ENCODE measurements at regions not wholly inside any gene's neighbourhood (a gene's known extent, or its start where the extent isn't known, plus 50 kb on each side); places are given as distances from the start of the nearest gene placed in this dataset.

DNA sequence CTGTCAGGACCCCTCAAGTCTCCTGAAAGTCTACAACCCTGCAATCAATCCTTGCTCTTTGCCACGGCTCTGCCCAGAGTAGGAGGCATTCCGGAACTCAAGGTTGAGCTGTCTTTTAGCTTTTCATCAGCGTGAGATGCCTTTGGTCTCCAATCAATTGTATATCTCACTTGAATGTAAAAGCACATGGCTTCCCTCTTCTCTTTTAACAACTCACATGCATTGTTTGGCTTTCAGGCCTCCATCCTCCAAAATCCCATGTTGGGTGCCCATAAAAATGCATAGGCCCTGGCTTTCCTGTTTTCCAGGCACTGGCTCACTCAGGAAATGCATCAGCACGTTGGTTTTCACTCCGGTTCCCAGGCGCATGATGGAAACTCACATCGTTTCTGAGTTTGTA, 64.0 kb upstream of the FOXF1 start:
- TF ChIP-seq, protein P1, sequence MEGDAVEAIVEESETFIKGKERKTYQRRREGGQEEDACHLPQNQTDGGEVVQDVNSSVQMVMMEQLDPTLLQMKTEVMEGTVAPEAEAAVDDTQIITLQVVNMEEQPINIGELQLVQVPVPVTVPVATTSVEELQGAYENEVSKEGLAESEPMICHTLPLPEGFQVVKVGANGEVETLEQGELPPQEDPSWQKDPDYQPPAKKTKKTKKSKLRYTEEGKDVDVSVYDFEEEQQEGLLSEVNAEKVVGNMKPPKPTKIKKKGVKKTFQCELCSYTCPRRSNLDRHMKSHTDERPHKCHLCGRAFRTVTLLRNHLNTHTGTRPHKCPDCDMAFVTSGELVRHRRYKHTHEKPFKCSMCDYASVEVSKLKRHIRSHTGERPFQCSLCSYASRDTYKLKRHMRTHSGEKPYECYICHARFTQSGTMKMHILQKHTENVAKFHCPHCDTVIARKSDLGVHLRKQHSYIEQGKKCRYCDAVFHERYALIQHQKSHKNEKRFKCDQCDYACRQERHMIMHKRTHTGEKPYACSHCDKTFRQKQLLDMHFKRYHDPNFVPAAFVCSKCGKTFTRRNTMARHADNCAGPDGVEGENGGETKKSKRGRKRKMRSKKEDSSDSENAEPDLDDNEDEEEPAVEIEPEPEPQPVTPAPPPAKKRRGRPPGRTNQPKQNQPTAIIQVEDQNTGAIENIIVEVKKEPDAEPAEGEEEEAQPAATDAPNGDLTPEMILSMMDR (optimal IDR thresholded peaks at IDR 0.05 in 1 of 3, IDR thresholded peaks at IDR 0.05 in 1 of 3, conservative IDR thresholded peaks at IDR 0.05 in 1 of 3; ENCODE audit: extremely low read depth in 1 of 3, insufficient read depth in 2 of 3, low read length in 3 of 3): no peak
- TF ChIP-seq EZH2 (IDR thresholded peaks at IDR 0.05; ENCODE audit: low read length): no peak

All from keratinocyte (primary cell).